ENCODE measurements at regions not wholly inside any gene's neighbourhood (a gene's known extent, or its start where the extent isn't known, plus 50 kb on each side); places are given as distances from the start of the nearest gene placed in this dataset.
"Not testable (repeated sequence)": the region's sequence is repeated elsewhere in the genome, so short reads cannot be mapped to it uniquely, and the experiment has no call there.

GRCh38 chr1:223026639-223027038, 116.4 kb downstream of the TLR5 start:
- DNase-seq; intact Hi-C loops (cut with micrococcal nuclease; ENCODE audit: unreplicated experiment); POLR2A ChIA-PET; H3K27me3 Mint-ChIP-seq (ENCODE audit: insufficient read depth, unreplicated experiment); CTCF ChIA-PET; H3K9me3 ChIP-seq; H3K27me3 ChIP-seq (replicated peaks; ENCODE audit: control insufficient read depth, insufficient read depth, low read length); H3K4me3 ChIP-seq (ENCODE audit: low read depth, low read length); BruUV-seq (replicated peaks); H3K36me3 ChIP-seq (ENCODE audit: control insufficient read depth, insufficient read depth, low read length): not testable (repeated sequence)
- peaks cover 44% of the 10 kb centered on the region for H3K4me1 ChIP-seq
- peak overlapping the region; percentile 13 for H3K4me3 Mint-ChIP-seq (ENCODE audit: unreplicated experiment)
- H3K4me1 Mint-ChIP-seq (ENCODE audit: low read depth, unreplicated experiment), result peaks cover 48% of the 10 kb centered on the region
- peaks cover 13% of the 10 kb centered on the region for H3K36me3 Mint-ChIP-seq (ENCODE audit: insufficient read depth, unreplicated experiment)
- H3K9me3 Mint-ChIP-seq (ENCODE audit: unreplicated experiment), result peaks cover 10% of the 10 kb centered on the region
- H3K27ac Mint-ChIP-seq (ENCODE audit: unreplicated experiment), result peak overlapping the region; percentile 40

GRCh38 chr1:223029985-223030769, 112.9 kb downstream of the TLR5 start:
- no TSS peak for BruUV-seq (replicated peaks)
- Histone ChIP-seq H3K4me1 (peaks cover 33% of the 10 kb centered on the region), H3K27me3 (replicated peaks; ENCODE audit: control insufficient read depth, insufficient read depth, low read length) (no peaks in the 10 kb centered on the region), H3K4me3 (ENCODE audit: low read depth, low read length) (no peak overlapping the region), H3K9me3 (no peaks in the 10 kb centered on the region), H3K36me3 (ENCODE audit: control insufficient read depth, insufficient read depth, low read length) (no peaks in the 10 kb centered on the region)
- DNase-seq, result peak; percentile 55 to 59
- no peak for TF ChIP-seq CTCF (IDR thresholded peaks at IDR 0.05; ENCODE audit: insufficient read depth in 1 of 2, low read depth in 1 of 2, low read length in 1 of 2, severe bottlenecking in 1 of 2, unreplicated experiment in 1 of 2)
- Mint-ChIP-seq H3K4me3 (ENCODE audit: unreplicated experiment) (no peak overlapping the region), H3K36me3 (ENCODE audit: insufficient read depth, unreplicated experiment) (no peaks in the 10 kb centered on the region), H3K9me3 (ENCODE audit: unreplicated experiment) (no peaks in the 10 kb centered on the region), H3K27ac (ENCODE audit: unreplicated experiment) (no peak overlapping the region), H3K4me1 (ENCODE audit: low read depth, unreplicated experiment) (peaks cover 27% of the 10 kb centered on the region), H3K27me3 (ENCODE audit: insufficient read depth, unreplicated experiment) (no peaks in the 10 kb centered on the region)
- intact Hi-C loops (cut with micrococcal nuclease; ENCODE audit: unreplicated experiment), result loop anchor here (1.0 kb wide), 1 partner anchor 51 kb away; no protein-coding TSS in a partner anchor
- CTCF ChIA-PET, result interaction anchor here (0.6 kb wide), 1 partner anchor 60 kb away, joined by 3 read pairs; no protein-coding TSS in a partner anchor
- POLR2A ChIA-PET, result no interaction called here

- no peak for DNase-seq
- no peaks in the 10 kb centered on the region for H3K36me3 Mint-ChIP-seq (ENCODE audit: insufficient read depth, unreplicated experiment)
- Histone ChIP-seq H3K4me1 (peaks cover 29% of the 10 kb centered on the region), H3K36me3 (ENCODE audit: control insufficient read depth, insufficient read depth, low read length) (no peaks in the 10 kb centered on the region), H3K4me3 (ENCODE audit: low read depth, low read length) (no peak overlapping the region), H3K27me3 (replicated peaks; ENCODE audit: control insufficient read depth, insufficient read depth, low read length) (no peaks in the 10 kb centered on the region), H3K9me3 (no peaks in the 10 kb centered on the region)
- H3K4me1 Mint-ChIP-seq (ENCODE audit: low read depth, unreplicated experiment), result peaks cover 22% of the 10 kb centered on the region
- intact Hi-C loops (cut with micrococcal nuclease; ENCODE audit: unreplicated experiment), result loop anchor here (1.0 kb wide), 1 partner anchor 50 kb away; no protein-coding TSS in a partner anchor
- H3K27ac Mint-ChIP-seq (ENCODE audit: unreplicated experiment), result no peak overlapping the region
- TF ChIP-seq CTCF (IDR thresholded peaks at IDR 0.05; ENCODE audit: insufficient read depth in 1 of 2, low read depth in 1 of 2, low read length in 1 of 2, severe bottlenecking in 1 of 2, unreplicated experiment in 1 of 2), result no peak
- ChIA-PET POLR2A (no interaction called here), CTCF (interaction anchor here (0.6 kb wide), 1 partner anchor 59 kb away, joined by 3 read pairs; no protein-coding TSS in a partner anchor)
- H3K4me3 Mint-ChIP-seq (ENCODE audit: unreplicated experiment), result no peak overlapping the region
- H3K9me3 Mint-ChIP-seq (ENCODE audit: unreplicated experiment), result no peaks in the 10 kb centered on the region
- no TSS peak for BruUV-seq (replicated peaks)
- H3K27me3 Mint-ChIP-seq (ENCODE audit: insufficient read depth, unreplicated experiment), result no peaks in the 10 kb centered on the region
Measured at GRCh38 chr1:223030871-223031400, 112.1 kb downstream of the TLR5 start.

All from Caco-2 (cell line).